ENCODE measurements at regions not wholly inside any gene's neighbourhood (a gene's known extent, or its start where the extent isn't known, plus 50 kb on each side); places are given as distances from the start of the nearest gene placed in this dataset.

GRCh38 chr1:244235157-244235556, 184.1 kb downstream of the ZBTB18 start:
- H3K9me3 ChIP-seq (ENCODE audit: control insufficient read depth in 2 of 3, insufficient read depth in 1 of 3, low read length in 3 of 3), result no peaks in the 10 kb centered on the region
- peaks cover 0 to 3% (median 0%) of the 10 kb centered on the region in 3 donors for H3K4me1 ChIP-seq (ENCODE audit: control insufficient read depth in 2 of 3, insufficient read depth in 2 of 3, low read depth in 1 of 3, low read length in 3 of 3)
- no peak overlapping the region for H3K4me3 ChIP-seq (ENCODE audit: low read length in 3 of 3)
- TF ChIP-seq CTCF (IDR thresholded peaks at IDR 0.05; ENCODE audit: borderline replicate concordance, extremely low read depth, insufficient read depth), result no peak
- H3K27me3 ChIP-seq (ENCODE audit: control insufficient read depth, insufficient read depth, low read length), result no peaks in the 10 kb centered on the region
- intact Hi-C loops (cut with DNase I), result no loop called here
- H3K27ac ChIP-seq (ENCODE audit: low read depth in 2 of 2, low read length in 2 of 2), result no peak overlapping the region
- H3K9ac ChIP-seq (ENCODE audit: low read length in 3 of 3), result no peak overlapping the region
- DNase-seq (no peak), FAIRE-seq (no peak)
- no peaks in the 10 kb centered on the region for H3K36me3 ChIP-seq (ENCODE audit: control insufficient read depth in 2 of 3, insufficient read depth in 3 of 3, low read length in 3 of 3)

- Histone ChIP-seq H3K4me3 (ENCODE audit: low read length in 3 of 3) (no peak overlapping the region), H3K27ac (ENCODE audit: low read depth in 2 of 2, low read length in 2 of 2) (no peak overlapping the region), H3K4me1 (ENCODE audit: control insufficient read depth in 2 of 3, insufficient read depth in 2 of 3, low read depth in 1 of 3, low read length in 3 of 3) (peaks cover 0 to 3% (median 0%) of the 10 kb centered on the region in 3 donors), H3K9ac (ENCODE audit: low read length in 3 of 3) (no peak overlapping the region), H3K36me3 (ENCODE audit: control insufficient read depth in 2 of 3, insufficient read depth in 3 of 3, low read length in 3 of 3) (no peaks in the 10 kb centered on the region), H3K9me3 (ENCODE audit: control insufficient read depth in 2 of 3, insufficient read depth in 1 of 3, low read length in 3 of 3) (no peaks in the 10 kb centered on the region), H3K27me3 (ENCODE audit: control insufficient read depth, insufficient read depth, low read length) (no peaks in the 10 kb centered on the region)
- no peak for TF ChIP-seq CTCF (IDR thresholded peaks at IDR 0.05; ENCODE audit: borderline replicate concordance, extremely low read depth, insufficient read depth)
- intact Hi-C loops (cut with DNase I), result no loop called here
- DNase-seq (no peak), FAIRE-seq (no peak)
These were observed 185.0 kb downstream of the ZBTB18 start for GRCh38 chr1:244236101-244236500.

- Histone ChIP-seq H3K4me1 (ENCODE audit: control insufficient read depth in 2 of 3, insufficient read depth in 2 of 3, low read depth in 1 of 3, low read length in 3 of 3) (no peaks in the 10 kb centered on the region), H3K4me3 (ENCODE audit: low read length in 3 of 3) (no peak overlapping the region), H3K9ac (ENCODE audit: low read length in 3 of 3) (no peak overlapping the region), H3K9me3 (ENCODE audit: control insufficient read depth in 2 of 3, insufficient read depth in 1 of 3, low read length in 3 of 3) (no peaks in the 10 kb centered on the region), H3K36me3 (ENCODE audit: control insufficient read depth in 2 of 3, insufficient read depth in 3 of 3, low read length in 3 of 3) (no peaks in the 10 kb centered on the region), H3K27me3 (ENCODE audit: control insufficient read depth, insufficient read depth, low read length) (no peaks in the 10 kb centered on the region), H3K27ac (ENCODE audit: low read depth in 2 of 2, low read length in 2 of 2) (no peak overlapping the region)
- TF ChIP-seq CTCF (IDR thresholded peaks at IDR 0.05; ENCODE audit: borderline replicate concordance, extremely low read depth, insufficient read depth), result no peak
- DNase-seq (no peak), FAIRE-seq (no peak)
- intact Hi-C loops (cut with DNase I), result no loop called here
These were observed 185.6 kb downstream of the ZBTB18 start for GRCh38 chr1:244236721-244237120.

- intact Hi-C loops (cut with DNase I), result no loop called here
- TF ChIP-seq CTCF (IDR thresholded peaks at IDR 0.05; ENCODE audit: borderline replicate concordance, extremely low read depth, insufficient read depth), result no peak
- no peak for FAIRE-seq
- Histone ChIP-seq H3K9me3 (ENCODE audit: control insufficient read depth in 2 of 3, insufficient read depth in 1 of 3, low read length in 3 of 3) (no peaks in the 10 kb centered on the region), H3K4me3 (ENCODE audit: low read length in 3 of 3) (no peak overlapping the region), H3K27ac (ENCODE audit: low read depth in 2 of 2, low read length in 2 of 2) (no peak overlapping the region), H3K9ac (ENCODE audit: low read length in 3 of 3) (no peak overlapping the region), H3K4me1 (ENCODE audit: control insufficient read depth in 2 of 3, insufficient read depth in 2 of 3, low read depth in 1 of 3, low read length in 3 of 3) (no peaks in the 10 kb centered on the region), H3K27me3 (ENCODE audit: control insufficient read depth, insufficient read depth, low read length) (no peaks in the 10 kb centered on the region), H3K36me3 (ENCODE audit: control insufficient read depth in 2 of 3, insufficient read depth in 3 of 3, low read length in 3 of 3) (no peaks in the 10 kb centered on the region)
- DNase-seq, result no peak
These were observed 186.4 kb downstream of the ZBTB18 start for GRCh38 chr1:244237445-244237844.

All from kidney (tissue), 13 donors.